ENCODE measurements at regions not wholly inside any gene's neighbourhood (a gene's known extent, or its start where the extent isn't known, plus 50 kb on each side); places are given as distances from the start of the nearest gene placed in this dataset.

GRCh38 chr21:34266351-34266750, 97.5 kb upstream of the KCNE2 start:
- TF ChIP-seq CTCF (IDR thresholded peaks at IDR 0.05; ENCODE audit: low read length) (no peak), EZH2 (optimal IDR thresholded peaks at IDR 0.05; ENCODE audit: low read depth, low read length) (no peak), EZH2phosphoT487 (IDR thresholded peaks at IDR 0.05; ENCODE audit: low read length) (no peak)
